ENCODE measurements at regions not wholly inside any gene's neighbourhood (a gene's known extent, or its start where the extent isn't known, plus 50 kb on each side); places are given as distances from the start of the nearest gene placed in this dataset.
"Not testable (repeated sequence)": the region's sequence is repeated elsewhere in the genome, so short reads cannot be mapped to it uniquely, and the experiment has no call there.

DNA sequence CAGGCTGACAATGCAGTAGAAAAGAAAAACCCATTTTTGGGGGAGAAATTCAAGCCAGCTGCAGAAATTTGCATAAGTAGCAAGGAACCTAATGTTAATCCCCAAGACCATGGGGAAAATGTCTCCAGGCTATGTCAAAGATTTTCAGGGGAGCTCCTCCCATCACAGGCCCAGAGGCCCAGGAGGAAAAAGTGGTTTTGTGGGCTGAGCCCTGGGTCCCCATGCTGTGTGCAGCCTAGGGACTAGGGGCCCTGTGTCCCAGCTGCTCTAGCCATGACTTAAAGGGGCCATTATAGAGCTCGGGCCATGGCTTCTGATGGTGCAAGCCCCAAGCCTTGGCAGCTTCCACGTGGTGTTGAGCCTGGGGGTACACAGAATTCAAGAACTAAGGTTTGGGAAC, 719.0 kb downstream of the TLE1 start:
- DNase-seq = not testable (repeated sequence)

DNA sequence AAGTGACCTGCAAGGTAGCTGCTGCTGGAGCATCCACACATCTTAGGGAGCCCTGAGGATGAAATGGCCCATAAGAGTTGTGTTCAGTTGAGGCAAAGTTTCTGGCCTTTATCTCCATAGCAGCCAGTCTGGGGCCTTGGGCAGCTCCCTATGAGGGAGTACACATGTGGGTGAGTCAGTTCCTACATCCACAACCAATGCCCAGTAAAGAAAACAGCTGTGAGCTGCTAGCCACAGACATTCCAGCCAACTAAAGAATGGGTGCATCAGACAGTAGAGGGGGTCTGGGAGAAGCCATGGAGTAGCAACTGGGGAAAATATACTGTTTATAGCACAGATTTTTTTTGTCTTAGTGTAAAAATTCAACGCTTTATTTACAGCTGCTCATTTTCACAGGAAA, 720.7 kb downstream of the TLE1 start:
- DNase-seq = no peak

DNA sequence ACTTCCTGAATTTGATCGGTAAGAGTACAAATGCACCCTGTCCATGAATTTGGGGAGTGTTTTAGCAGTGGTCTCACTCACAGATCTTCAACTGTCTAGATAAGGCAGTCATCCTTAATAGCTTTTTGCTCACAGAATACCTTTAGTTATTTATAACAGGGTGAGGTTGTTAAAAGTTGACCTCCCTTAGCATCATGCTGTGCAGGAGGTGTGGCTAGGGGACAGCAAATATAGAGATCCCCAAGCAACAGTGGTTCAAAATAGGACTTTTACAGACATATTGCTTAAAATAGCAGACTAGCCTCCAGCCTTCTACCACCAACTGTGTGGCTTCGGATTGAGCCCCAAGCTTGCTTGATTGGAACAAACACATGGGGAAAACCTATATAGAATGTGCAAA, 724.4 kb downstream of the TLE1 start:
- DNase-seq = no peak

DNA sequence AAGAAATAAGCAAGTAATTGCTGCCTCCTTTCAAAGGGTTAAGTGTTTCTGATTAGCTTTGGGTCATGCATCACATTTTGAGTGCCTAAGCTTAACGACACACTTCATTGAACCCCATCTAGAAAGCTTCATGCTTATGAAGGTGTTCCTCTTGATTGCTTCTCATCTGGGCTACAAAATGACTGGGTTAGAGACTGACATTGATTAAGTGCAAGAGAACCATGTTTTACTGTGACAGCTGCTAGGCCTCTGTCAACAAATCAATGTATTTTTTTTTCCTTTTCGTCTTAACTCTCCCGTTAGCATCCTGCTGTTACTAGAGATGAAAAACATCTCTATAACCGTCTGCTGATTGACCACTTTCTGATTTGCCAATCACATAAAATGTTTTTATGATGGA, 725.0 kb downstream of the TLE1 start:
- DNase-seq = no peak

DNA sequence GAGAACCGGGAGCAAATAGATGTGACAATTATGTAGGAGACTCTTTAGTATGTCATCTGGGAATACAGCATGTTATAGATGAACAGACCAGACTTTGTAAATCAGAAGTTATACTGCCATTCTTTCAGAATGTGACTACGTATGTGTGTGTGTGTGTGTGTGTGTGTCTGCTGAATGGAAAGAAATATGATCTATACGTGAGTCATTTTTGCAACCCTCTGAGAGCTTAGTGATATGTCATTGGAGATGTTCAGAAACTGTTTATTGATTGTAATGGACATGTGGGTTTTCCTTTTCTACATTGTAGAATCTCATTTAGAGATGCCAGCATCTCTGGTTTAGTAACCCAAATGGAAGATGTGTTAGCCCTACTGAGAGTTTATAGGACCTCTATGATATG, 731.5 kb downstream of the TLE1 start:
- no peak for DNase-seq

DNA sequence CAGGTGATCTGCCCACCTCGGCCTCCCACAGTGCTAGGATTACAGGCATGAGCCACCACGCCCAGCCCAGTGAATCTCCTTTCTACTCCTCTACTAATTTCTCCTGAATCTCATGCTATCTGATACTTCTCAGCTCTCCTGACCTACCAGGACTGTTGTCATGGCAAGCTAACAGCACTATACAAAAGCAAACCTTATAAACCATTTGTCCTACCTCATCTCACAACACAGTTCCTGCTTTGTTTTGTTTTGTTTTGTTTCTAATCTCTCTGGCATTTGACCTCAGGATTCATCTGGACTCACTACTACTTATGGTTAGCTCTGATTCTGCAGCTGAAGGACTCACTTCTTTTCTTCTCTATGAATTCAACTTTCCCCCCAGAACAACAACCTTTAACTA, 734.8 kb downstream of the TLE1 start:
- no peak for DNase-seq

DNA sequence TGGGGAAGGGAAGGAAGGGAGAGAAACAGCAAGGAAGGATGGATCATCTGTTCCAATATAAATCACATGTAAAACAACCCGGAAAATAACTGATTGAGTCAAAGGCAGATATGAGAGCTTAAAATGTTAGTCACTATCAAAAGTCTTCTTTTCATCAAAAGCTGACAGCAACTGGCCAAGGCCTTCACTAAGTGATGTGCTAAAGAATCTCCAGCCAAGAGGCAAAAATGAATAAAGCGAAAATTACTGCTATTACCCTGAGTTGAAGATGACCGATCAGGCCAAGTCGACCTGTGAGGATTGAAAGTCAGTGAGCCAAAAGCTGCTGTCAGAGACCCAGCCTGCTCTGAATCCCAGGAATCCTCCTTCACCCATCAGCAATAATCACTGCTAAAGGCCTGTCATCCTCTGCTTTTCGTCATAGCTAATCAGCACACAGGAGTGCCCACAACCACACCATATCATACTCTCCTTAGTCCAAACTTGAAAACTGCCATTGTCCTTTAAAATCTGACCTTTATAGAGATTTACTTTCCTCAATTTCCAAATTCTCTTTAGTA, 736.9 kb downstream of the TLE1 start:
- DNase-seq = no peak

DNA sequence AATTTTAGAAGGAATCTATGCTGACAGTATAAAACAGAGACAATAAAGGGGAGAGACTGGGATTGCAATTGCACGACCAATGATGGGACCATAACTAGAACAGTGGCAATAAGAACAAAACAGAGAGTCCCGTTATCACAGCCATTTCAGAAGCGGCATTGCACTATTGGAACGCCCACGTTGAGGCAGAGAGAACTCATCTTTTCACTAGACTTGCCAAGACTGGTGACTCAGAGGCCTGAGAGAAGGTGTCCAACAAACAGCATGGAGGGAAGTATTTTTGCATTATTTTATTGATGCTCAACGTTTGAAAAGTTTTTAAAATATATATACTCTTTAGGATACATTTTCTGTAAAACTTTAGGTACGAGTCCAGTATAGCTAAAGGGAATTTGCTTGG, 737.7 kb downstream of the TLE1 start:
- DNase-seq = no peak

DNA sequence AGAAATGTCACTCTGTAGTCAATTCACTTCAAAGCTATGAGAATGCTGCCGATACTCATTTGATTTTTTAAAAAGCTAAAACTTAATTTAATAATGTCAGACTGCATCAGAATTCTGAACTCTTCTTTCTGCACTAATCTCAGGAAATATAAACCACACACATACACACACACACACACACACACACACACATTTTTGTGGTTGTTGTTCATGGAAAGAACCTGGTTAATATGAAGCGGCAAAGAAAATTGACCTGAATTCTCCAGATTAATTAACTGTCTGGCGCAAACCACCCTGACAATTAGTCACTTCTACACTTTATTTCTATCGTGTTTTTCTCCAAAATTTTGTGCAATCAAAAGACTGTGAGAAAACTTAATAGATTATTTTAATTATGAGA, 740.5 kb downstream of the TLE1 start:
- no peak for DNase-seq

DNA sequence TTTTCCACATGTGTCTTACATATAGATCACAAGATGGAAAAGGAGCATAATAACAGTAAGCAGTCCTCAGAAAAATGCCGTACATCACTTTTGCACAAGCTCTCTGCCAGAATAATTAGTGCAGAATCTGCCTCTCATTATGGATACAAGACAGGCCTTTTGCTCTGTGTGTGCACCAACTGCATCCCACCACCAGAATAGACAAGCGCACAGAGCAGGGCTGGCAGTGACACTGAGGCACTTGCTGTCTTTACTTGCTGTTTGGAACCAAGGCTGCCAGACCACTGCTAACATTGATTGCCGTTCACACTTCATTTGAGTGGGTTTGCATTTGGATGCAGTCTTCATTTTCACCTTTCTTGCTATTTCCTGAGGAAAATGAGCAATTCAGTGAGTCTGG, 741.3 kb downstream of the TLE1 start:
- no peak for DNase-seq

DNA sequence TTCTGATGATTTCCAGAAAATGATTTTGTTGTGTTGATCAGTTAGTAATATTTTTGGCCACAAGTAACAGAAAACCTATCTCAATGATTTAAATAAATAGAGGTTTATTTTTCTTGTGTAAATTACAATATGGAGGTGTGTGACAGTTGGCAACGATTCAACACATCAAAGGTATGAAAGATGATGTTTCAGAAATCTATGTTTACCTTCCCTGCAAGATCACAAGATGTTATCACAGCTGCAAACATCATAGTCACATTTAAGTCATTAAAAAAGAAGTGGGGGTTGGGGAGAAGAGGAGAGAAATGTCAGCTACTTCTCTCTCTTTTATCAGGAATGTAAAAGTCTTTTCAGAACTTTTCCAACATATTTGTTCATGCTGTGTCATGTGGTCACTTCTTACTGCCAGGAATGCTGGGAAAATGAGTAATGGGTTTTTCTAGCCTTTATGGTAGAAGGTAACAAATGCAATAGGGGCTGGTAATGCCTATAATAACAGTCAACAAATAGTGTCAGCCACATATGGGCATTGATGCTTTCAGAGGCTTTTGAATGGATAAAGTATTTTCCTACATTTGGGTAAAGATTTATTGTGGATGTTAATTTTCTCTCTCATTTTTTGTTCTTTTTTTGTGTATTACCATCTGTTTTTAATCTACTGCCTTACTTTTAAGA, 742.7 kb downstream of the TLE1 start:
- no peak for DNase-seq

DNA sequence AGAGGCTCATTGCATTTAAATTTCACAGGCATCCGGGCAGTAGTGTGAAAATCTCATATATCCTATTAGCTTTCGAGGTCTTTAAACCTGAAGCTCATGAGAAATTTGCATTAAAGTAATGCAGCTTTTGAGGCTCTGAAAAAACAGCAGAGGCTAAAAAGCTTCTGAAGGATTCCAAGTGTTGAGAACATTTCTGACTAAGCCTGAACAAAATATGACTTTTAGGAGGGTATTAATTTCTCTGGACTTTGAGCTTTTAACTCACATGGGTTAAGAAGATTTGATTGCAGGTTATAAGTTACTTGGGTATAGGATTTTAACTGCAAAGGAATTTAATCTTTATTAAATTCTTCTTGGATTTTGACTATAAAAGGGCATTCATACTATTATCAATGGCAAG, 743.9 kb downstream of the TLE1 start:
- DNase-seq = no peak

DNA sequence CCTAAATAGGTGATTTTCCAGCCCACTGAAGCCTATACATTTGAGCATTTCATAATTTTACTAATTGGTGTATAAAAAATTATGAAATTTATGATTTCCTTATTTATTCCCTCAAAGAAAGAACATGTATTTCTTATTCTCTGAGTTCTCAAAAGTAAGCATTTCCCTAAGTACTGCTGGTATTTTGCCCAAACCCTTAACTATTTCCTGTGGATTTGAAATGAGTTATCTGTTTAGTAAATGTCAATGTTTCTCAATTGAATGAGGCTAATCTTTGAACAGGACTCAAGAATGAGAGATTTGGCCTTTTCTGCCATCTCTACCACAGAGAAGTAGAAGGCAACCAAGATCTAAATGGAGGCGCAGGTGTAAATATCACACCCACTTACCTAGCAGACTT, 751.7 kb downstream of the TLE1 start:
- DNase-seq = no peak

DNA sequence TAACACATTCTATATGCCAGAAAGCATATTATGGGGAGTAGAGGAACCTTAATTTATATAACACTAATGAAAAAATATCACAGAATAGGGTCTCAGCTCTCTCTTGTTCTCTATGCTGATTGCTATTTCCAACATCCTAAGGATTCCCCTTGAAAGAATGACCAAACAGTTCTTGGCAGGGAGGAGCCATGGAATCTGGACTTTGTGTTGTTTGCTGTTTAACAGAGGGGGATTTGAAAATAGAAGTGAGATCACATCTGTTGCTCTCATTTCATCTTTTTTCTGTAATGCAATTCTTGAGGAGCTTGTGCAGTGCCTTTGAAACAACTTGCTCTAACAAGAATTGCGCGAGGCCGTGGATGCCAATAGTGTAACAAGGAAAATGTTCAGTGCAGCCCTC, 755.3 kb downstream of the TLE1 start:
- DNase-seq = no peak

DNA sequence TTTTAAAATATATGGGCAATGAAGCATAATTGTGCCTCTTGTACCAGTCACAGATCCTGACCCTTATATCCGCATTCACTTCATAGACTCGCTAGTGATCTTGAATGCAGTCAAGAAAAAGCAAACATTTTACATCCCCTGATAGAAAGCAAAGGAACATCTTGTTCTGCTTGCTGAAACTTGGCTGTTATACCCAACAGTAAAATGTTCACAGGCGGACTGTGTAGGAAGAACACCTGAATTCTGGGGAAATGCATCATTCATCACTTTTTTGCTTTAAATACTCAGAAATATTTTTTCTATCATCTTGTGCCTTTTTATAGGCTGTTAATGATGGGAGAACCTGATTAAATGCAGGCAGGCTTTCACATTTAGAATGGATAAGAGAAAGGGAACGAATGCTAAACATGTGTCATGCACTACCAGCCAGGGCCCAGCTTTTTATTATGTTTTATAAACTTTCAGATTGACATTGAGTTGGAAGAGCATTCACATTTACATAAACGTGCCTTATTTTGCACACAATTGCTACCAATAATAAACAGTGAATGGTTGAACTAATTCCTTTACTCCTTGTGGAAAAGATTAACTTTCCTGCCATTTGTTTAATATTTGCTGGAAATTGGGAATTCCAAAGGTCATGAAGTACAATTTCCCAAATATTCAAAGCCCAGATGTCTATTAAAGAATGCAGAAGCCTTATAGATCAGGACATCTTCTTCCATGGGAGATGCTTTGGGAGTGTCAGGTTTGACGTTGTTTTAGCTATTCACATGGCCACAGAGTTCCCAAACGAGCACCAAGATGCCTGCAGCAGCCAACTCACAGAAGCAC, 756.2 kb downstream of the TLE1 start:
- DNase-seq = no peak

DNA sequence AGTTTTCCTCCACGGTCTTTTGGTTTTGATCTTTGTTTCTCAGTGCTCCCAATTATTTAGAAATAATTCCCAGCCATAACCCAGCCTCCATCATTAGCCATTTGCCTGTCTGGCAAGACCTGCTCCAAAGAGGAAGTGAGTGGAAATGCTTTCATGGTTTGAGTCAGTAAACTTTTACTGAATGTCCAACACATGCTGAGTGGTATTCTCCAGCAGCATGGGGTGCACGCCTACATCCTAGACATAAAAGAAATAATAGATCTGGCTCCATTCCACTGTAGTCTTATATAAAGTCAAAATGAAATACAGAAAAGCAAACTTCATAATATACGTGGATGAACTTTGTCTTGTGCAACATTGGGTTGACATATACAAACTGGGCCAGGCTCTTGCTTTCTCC, 757.2 kb downstream of the TLE1 start:
- DNase-seq = no peak

DNA sequence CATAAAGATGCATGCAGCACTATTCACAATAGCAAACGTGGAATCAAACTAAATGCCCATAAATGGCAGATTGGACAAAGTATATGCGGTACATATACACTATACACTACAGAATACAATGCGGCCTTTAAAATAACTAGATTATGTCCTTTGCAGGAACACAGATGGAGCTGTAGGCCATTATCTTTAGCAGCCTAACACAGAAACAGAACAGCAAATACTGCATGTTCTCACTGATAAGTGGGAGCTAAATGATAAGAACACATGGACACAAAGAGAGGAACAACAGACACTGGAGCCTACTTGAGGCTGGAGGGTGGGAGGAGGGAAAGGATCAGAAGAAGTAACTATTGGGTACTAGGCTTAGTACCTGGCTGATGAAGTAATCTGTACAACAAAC, 758.2 kb downstream of the TLE1 start:
- DNase-seq = no peak

DNA sequence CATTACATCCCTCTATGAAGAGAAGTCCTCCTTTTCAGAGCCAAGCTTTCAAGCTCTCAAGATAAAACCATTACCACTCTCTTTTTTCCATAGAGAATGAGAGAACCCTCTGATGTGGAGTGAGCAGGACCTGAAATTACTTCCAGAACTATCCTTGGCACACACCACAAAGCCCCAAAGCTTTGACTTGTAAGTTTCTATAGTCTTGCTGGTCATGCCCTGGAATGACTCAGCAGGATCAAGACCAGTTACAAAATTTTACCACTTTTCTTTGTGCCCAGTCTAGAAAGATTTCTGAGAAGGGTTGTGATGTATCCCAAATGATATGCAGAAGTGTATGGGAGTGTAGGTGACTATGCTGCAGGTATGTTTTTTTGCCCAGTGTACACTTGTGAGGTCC, 760.6 kb downstream of the TLE1 start:
- no peak for DNase-seq

DNA sequence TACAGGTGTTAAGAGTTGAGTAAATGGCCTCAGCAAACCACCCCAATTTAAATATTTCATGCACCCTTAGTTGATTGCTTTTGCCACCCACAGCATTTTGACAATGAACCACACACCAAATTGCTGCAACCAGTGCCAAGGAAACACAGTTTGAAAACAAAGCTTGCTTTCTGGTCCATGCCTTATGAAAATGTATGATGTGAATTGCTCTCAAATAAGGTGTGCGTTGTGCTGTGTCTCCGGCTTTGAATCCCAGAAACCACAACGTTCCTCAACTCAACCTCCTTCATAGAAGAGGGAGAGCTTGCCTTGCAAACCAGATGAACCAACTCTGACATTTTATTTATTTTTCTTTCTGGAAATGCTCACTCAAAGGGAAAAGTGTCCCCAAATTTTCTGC, 762.7 kb downstream of the TLE1 start:
- no peak for DNase-seq

DNA sequence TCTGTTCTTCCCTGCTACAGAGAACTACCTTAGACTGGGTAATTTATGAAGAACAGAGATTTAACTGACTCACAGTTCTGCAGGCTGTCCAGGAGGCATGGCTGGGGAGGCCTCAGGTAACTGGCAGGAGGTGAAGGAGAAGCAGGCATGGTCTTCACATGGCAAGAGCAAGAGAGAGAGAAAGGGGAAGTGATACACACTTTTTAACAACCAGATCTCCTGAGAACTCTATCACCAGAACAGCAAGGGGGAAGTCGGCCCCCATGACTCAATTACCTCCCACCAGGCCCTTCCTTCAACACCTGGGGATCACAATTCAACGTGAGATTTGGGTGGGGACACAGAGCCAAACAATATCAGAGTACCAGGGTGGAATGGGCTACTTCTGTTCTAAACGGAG, 766.8 kb downstream of the TLE1 start:
- no peak for DNase-seq

DNA sequence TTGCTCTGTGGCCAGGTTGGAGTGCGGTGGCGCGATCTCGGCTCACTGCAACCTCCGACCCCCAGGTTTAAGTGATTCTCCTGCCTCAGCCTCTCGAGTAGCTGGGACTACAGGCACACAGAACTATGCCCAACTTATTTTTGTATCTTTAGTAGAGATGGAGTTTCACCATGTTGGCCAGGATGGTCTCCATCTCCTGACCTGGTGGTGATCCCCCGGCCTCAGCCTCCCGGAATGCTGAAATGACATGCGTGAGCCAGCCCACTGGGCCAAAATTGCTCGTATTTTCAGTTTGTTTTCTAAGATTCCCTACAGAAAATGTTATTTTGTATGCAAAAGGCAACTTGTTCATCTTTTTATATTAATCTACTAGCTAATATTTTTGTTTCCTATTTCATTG, 782.6 kb downstream of the TLE1 start:
- no peak for DNase-seq

DNA sequence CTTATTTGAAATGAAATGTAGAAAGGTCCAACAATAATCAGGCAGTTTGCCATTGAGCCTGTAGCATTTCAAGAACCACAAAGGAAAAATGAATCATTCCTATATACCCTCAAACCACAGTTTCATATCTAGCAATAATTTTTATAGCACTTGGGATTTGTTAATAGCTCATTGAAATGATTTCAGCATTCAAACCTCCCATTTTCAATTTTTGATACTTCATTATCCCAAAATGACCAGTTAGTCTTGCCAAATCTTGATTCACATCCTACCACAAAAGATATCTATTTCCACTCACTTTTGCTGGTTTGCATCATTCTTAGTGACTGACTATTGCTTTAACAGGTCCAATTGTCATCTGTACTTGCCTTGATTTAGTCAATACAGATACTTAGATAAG, 790.1 kb downstream of the TLE1 start:
- no peak for DNase-seq

DNA sequence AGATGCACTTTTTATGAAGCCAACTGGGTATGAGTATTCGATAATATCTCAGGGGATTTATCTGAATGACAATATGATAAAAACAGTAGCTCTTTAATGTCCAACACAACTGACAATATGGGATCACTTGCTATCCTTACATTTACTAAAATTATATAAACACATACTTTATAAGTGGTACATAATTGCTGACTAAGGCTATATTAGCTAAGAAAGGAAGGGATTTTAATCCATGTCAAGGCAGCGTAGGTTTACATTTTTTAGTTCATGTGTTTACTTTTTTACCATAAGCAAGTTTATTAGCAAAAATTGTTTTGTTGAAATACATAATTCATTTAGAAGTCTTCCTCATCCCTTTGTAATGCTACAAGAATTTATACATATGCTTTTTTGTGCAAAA, 796.2 kb downstream of the TLE1 start:
- DNase-seq = no peak

DNA sequence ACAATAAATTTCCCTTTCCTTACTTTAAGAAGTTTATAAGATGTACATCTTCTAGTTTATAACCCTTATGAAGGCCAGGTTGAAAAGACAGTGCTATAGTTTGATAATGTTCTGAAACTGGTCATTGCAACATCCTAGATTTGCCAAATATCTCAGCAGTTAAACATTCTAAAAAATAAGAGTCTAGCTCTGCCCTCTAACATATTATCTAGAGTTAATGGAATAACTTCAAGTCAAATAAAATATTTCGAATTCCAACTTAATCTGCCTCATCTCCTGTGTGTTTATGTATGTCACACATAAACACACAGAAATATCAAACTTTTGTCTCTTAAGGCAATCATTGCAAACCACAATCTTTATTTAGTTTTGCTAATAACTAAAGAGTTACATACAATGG, 796.6 kb downstream of the TLE1 start:
- no peak for DNase-seq

DNA sequence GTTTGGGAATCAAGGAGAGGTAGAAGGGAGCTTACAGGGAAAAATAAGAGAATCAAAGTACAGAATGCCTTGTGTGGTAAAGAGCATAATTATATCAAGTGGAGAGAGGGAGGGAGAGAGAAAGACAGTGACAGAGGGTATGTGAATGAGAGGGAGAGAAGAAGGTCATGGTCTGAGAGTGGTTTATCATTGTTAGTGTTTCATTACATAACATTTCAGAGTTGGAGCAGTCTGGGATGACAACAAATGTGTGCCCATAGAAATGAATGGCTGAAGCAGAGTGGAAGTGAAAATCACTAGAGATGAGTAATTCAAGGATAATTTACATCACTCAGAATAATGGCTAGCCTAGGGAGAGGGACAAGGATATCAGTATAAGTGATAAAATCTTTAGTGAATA, 799.2 kb downstream of the TLE1 start:
- no peak for DNase-seq
